Activated T-cell treated with anti-CD3 and anti-CD28 coated beads for 1 hour (primary cell): ENCODE measurements at regions not wholly inside any gene's neighbourhood (a gene's known extent, or its start where the extent isn't known, plus 50 kb on each side); places are given as distances from the start of the nearest gene placed in this dataset.
"Not testable (repeated sequence)": the region's sequence is repeated elsewhere in the genome, so short reads cannot be mapped to it uniquely, and the experiment has no call there.

Source experiments
- DNase-seq: peaks from one replicate; pipeline ENCODE4 v3.0.0-alpha.2; 2020; ENCODE audit warnings: low read depth

- no peak for DNase-seq
Observed at GRCh38 chr13:23947893-23948292, 50.6 kb upstream of the C1QTNF9B start.

- no peak for DNase-seq
Observed at GRCh38 chr13:23949200-23949599, 51.9 kb upstream of the C1QTNF9B start.

- DNase-seq, result no peak
Observed at GRCh38 chr13:23949736-23950135, 52.4 kb upstream of the C1QTNF9B start.

GRCh38 chr13:23950736-23951510, 53.6 kb upstream of the C1QTNF9B start:
- no peak for DNase-seq

- no peak for DNase-seq
Observed at GRCh38 chr13:23952796-23953195, 55.5 kb upstream of the C1QTNF9B start.

- no peak for DNase-seq
Observed at GRCh38 chr13:23953860-23954512, 56.7 kb upstream of the C1QTNF9B start.

- no peak for DNase-seq
Observed at GRCh38 chr13:23955064-23955463, 57.8 kb upstream of the C1QTNF9B start.

- DNase-seq, result no peak
Observed at GRCh38 chr13:23956106-23956505, 58.8 kb upstream of the C1QTNF9B start.

GRCh38 chr13:23957981-23958380, 60.7 kb upstream of the C1QTNF9B start:
- no peak for DNase-seq

- DNase-seq, result no peak
Observed at GRCh38 chr13:23959231-23959862, 62.0 kb upstream of the C1QTNF9B start.

- no peak for DNase-seq
Observed at GRCh38 chr13:23960566-23961156, 63.4 kb upstream of the C1QTNF9B start.

GRCh38 chr13:23963184-23963931, 66.1 kb upstream of the C1QTNF9B start:
- DNase-seq, result no peak

- no peak for DNase-seq
Observed at GRCh38 chr13:23963947-23964346, 66.6 kb upstream of the C1QTNF9B start.

GRCh38 chr13:23965346-23965745, 68.0 kb upstream of the C1QTNF9B start:
- DNase-seq, result no peak

GRCh38 chr13:23966221-23966690, 69.0 kb upstream of the C1QTNF9B start:
- DNase-seq, result no peak

GRCh38 chr13:23966691-23967615, 69.7 kb upstream of the C1QTNF9B start:
- DNase-seq, result no peak

- DNase-seq, result not testable (repeated sequence)
Observed at GRCh38 chr13:23967792-23968191, 70.5 kb upstream of the C1QTNF9B start.

GRCh38 chr13:23969647-23970046, 72.3 kb upstream of the C1QTNF9B start:
- no peak for DNase-seq

GRCh38 chr13:23979361-23980159, 82.3 kb upstream of the C1QTNF9B start:
- peak; percentile 2 for DNase-seq

- DNase-seq, result peak; percentile 82
Observed at GRCh38 chr13:23980160-23980551, 82.9 kb upstream of the C1QTNF9B start.
